Loucy (cell line): ENCODE measurements at regions not wholly inside any gene's neighbourhood (a gene's known extent, or its start where the extent isn't known, plus 50 kb on each side); places are given as distances from the start of the nearest gene placed in this dataset.

Source experiments
- H2AFZ ChIP-seq: fragments of 200-600 bp; sonication (generic); 2 replicates; pipeline ENCODE4 v1.6.0; 2016; ENCODE audit warnings: antibody characterized with exemption, mild to moderate bottlenecking, low read length, moderate library complexity
- H3F3A ChIP-seq: fragments of 200-600 bp; 2 replicates; pipeline ENCODE4 v1.6.0; 2016; ENCODE audit warnings: antibody characterized with exemption, low read depth, mild to moderate bottlenecking
- H3K27me3 ChIP-seq: fragments of 200-600 bp; sonication (generic); 2 replicates; pipeline ENCODE4 v1.6.1; 2014; ENCODE audit warnings: low read length, mild to moderate bottlenecking; ENCODE audit not compliant: insufficient read depth, poor library complexity, severe bottlenecking
- H3K36me3 ChIP-seq: fragments of 200-600 bp; sonication (generic); 2 replicates; pipeline ENCODE4 v1.6.1; 2016; ENCODE audit warnings: low read length; ENCODE audit not compliant: insufficient read depth
- H3K4me1 ChIP-seq: fragments of 200-600 bp; sonication (generic); 2 replicates; pipeline ENCODE4 v1.5.1; 2014; ENCODE audit warnings: low read length, mild to moderate bottlenecking; ENCODE audit not compliant: insufficient read depth, poor library complexity, severe bottlenecking
- H3K4me2 ChIP-seq: fragments of 200-600 bp; sonication (generic); 2 replicates; pipeline ENCODE4 v1.6.0; 2014; ENCODE audit warnings: antibody characterized with exemption, low read length, low read depth, mild to moderate bottlenecking; ENCODE audit not compliant: poor library complexity, severe bottlenecking
- H3K4me3 ChIP-seq: fragments of 200-600 bp; sonication (generic); 2 replicates; pipeline ENCODE4 v1.5.1; 2014; ENCODE audit warnings: low read length, mild to moderate bottlenecking, mixed read lengths; ENCODE audit not compliant: poor library complexity, severe bottlenecking
- H3K79me2 ChIP-seq: fragments of 200-600 bp; sonication (generic); 2 replicates; pipeline ENCODE4 v1.6.1; 2014; ENCODE audit warnings: low read length; ENCODE audit not compliant: insufficient read depth
- H3K9ac ChIP-seq: fragments of 200-600 bp; sonication (generic); 2 replicates; pipeline ENCODE4 v1.6.0; 2014; ENCODE audit warnings: mild to moderate bottlenecking, low read depth, low read length, moderate library complexity; ENCODE audit not compliant: poor library complexity, severe bottlenecking
- H3K9me2 ChIP-seq: fragments of 200-600 bp; sonication (generic); replicated peaks from 2 replicates; pipeline ENCODE4 v1.6.1; 2016; ENCODE audit warnings: low read depth, low read length, mixed read lengths
- H3K9me3 ChIP-seq: fragments of 200-600 bp; sonication (generic); 2 replicates; pipeline ENCODE4 v1.6.1; 2014; ENCODE audit warnings: mild to moderate bottlenecking, antibody characterized with exemption, low read length, low read depth; ENCODE audit not compliant: insufficient read depth
- H4K20me1 ChIP-seq: fragments of 200-600 bp; sonication (generic); 2 replicates; pipeline ENCODE4 v1.6.0; 2014; ENCODE audit warnings: antibody characterized with exemption, low read length, mild to moderate bottlenecking; ENCODE audit not compliant: insufficient read depth, poor library complexity, severe bottlenecking
- CTCF ChIP-seq: fragments of 200-600 bp; sonication (generic); conservative IDR thresholded peaks from 2 replicates; pipeline ENCODE4 v1.5.1; 2014; ENCODE audit warnings: mild to moderate bottlenecking, antibody characterized with exemption, low read length
- EZH2phosphoT487 ChIP-seq: fragments of 200-600 bp; IDR thresholded peaks from 2 replicates; pipeline ENCODE4 v1.6.1; 2018; ENCODE audit warnings: antibody characterized with exemption, mild to moderate bottlenecking, moderate library complexity, borderline replicate concordance

DNA sequence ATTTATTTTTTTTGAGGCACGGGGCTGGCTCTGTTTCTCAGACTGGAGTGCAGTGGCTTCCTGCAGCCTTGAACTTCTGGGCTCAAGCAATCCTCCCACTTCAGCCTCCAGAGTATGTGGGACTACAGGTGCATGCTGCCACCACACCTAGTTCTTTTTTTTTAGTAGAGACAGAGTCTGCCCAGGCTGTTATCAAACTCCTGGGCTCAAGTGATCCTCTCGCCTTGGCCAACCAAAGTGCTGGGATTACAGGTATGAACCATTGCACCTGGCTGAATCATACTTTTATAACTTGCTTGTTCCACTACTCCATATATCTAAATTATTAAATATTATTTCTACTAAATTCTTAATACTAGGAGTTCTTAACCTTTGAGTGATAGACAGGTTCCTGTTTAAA is 111.6 kb downstream of the BTG1 start:
- no peaks in the 10 kb centered on the region for H3K79me2 ChIP-seq
- H3K27me3 ChIP-seq, result no peaks in the 10 kb centered on the region
- H3K4me2 ChIP-seq, result no peak overlapping the region
- no peak overlapping the region for H2AFZ ChIP-seq
- no peak overlapping the region for H3K9ac ChIP-seq
- no peaks in the 10 kb centered on the region for H3K36me3 ChIP-seq
- H3K9me3 ChIP-seq, result no peaks in the 10 kb centered on the region
- no peaks in the 10 kb centered on the region for H3K9me2 ChIP-seq
- no peaks in the 10 kb centered on the region for H4K20me1 ChIP-seq
- no peaks in the 10 kb centered on the region for H3F3A ChIP-seq
- peaks cover 64% of the 10 kb centered on the region for H3K4me1 ChIP-seq
- no peak for TF ChIP-seq CTCF
- TF ChIP-seq EZH2phosphoT487, result no peak
- no peak overlapping the region for H3K4me3 ChIP-seq

- Histone ChIP-seq H2AFZ (peak overlapping the region; percentile 68; the same call in 1 of the 2 replicates), H4K20me1 (no peaks in the 10 kb centered on the region), H3K4me3 (no peak overlapping the region), H3K9me3 (no peaks in the 10 kb centered on the region), H3K4me2 (no peak overlapping the region), H3F3A (no peaks in the 10 kb centered on the region), H3K9me2 (no peaks in the 10 kb centered on the region), H3K79me2 (no peaks in the 10 kb centered on the region), H3K9ac (no peak overlapping the region), H3K4me1 (peaks cover 59% of the 10 kb centered on the region), H3K36me3 (no peaks in the 10 kb centered on the region), H3K27me3 (no peaks in the 10 kb centered on the region)
- TF ChIP-seq EZH2phosphoT487 (no peak), CTCF (no peak)
Observed at GRCh38 chr12:92032965-92033364, 112.7 kb downstream of the BTG1 start.

GRCh38 chr12:92032101-92032500 is 113.5 kb downstream of the BTG1 start:
- Histone ChIP-seq H3K9me3 (no peaks in the 10 kb centered on the region), H3K4me3 (no peak overlapping the region), H3K4me2 (no peak overlapping the region), H3K79me2 (no peaks in the 10 kb centered on the region), H3K27me3 (no peaks in the 10 kb centered on the region), H3K9ac (no peak overlapping the region), H3F3A (no peaks in the 10 kb centered on the region), H4K20me1 (no peaks in the 10 kb centered on the region), H3K9me2 (no peaks in the 10 kb centered on the region), H3K4me1 (peaks cover 59% of the 10 kb centered on the region), H2AFZ (peak overlapping the region; percentile 42), H3K36me3 (no peaks in the 10 kb centered on the region)
- TF ChIP-seq CTCF, result no peak
- TF ChIP-seq EZH2phosphoT487, result no peak
